ENCODE measurements at regions not wholly inside any gene's neighbourhood (a gene's known extent, or its start where the extent isn't known, plus 50 kb on each side); places are given as distances from the start of the nearest gene placed in this dataset.

- DNase-seq = no peak
These were observed 288.0 kb upstream of the TBC1D5 start for GRCh38 chr3:18030371-18030870.

- DNase-seq = no peak
These were observed 284.9 kb upstream of the TBC1D5 start for GRCh38 chr3:18027161-18027939.

GRCh38 chr3:18024715-18025114 lies 282.3 kb upstream of the TBC1D5 start:
- DNase-seq = no peak

- DNase-seq = no peak
These were observed 276.7 kb upstream of the TBC1D5 start for GRCh38 chr3:18019161-18019495.

GRCh38 chr3:18018491-18019160 lies 276.2 kb upstream of the TBC1D5 start:
- no peak for DNase-seq

- no peak for DNase-seq
These were observed 273.9 kb upstream of the TBC1D5 start for GRCh38 chr3:18016366-18016765.

GRCh38 chr3:18012933-18013332 lies 270.5 kb upstream of the TBC1D5 start:
- DNase-seq = no peak

- no peak for DNase-seq
These were observed 270.0 kb upstream of the TBC1D5 start for GRCh38 chr3:18012436-18012835.

- DNase-seq = no peak
These were observed 269.0 kb upstream of the TBC1D5 start for GRCh38 chr3:18011387-18011786.

- DNase-seq = no peak
These were observed 267.6 kb upstream of the TBC1D5 start for GRCh38 chr3:18010001-18010400.

- no peak for DNase-seq
These were observed 266.4 kb upstream of the TBC1D5 start for GRCh38 chr3:18008706-18009368.

GRCh38 chr3:18007980-18008379 lies 265.5 kb upstream of the TBC1D5 start:
- no peak for DNase-seq

GRCh38 chr3:17995769-17996168 lies 253.3 kb upstream of the TBC1D5 start:
- DNase-seq = no peak

- no peak for DNase-seq
These were observed 251.7 kb upstream of the TBC1D5 start for GRCh38 chr3:17994167-17994566.

GRCh38 chr3:17990390-17990789 lies 248.0 kb upstream of the TBC1D5 start:
- DNase-seq = no peak

- no peak for DNase-seq
These were observed 244.0 kb upstream of the TBC1D5 start for GRCh38 chr3:17986348-17986816.

- DNase-seq = no peak
These were observed 243.4 kb upstream of the TBC1D5 start for GRCh38 chr3:17985658-17986347.

- DNase-seq = no peak
These were observed 240.7 kb upstream of the TBC1D5 start for GRCh38 chr3:17983106-17983505.

- no peak for DNase-seq
These were observed 239.9 kb upstream of the TBC1D5 start for GRCh38 chr3:17982211-17982880.

GRCh38 chr3:17980863-17981262 lies 238.4 kb upstream of the TBC1D5 start:
- DNase-seq = no peak

GRCh38 chr3:17979911-17980310 lies 237.5 kb upstream of the TBC1D5 start:
- DNase-seq = no peak

GRCh38 chr3:17979252-17979651 lies 236.8 kb upstream of the TBC1D5 start:
- no peak for DNase-seq
